HCT116 (cell line): ENCODE measurements at regions not wholly inside any gene's neighbourhood (a gene's known extent, or its start where the extent isn't known, plus 50 kb on each side); places are given as distances from the start of the nearest gene placed in this dataset.

Source experiments
- ATAC-seq: fragments of 200-7000 bp; cut with Tn5 transposase; 2 replicates; pipeline ENCODE4 v1.9.1; 2020; ENCODE audit warnings: mild to moderate bottlenecking, moderate library complexity
- BruUV-seq: library from RNA; stranded (reverse); fragments of 400-500 nt; replicated peaks from 2 replicates; lab custom pipeline; 2021; lab: Mats Ljungman, UMichigan
- CTCF ChIA-PET: fragments of 300-600 bp; sonication (Branson Sonifier 250); formaldehyde crosslinking; loops from one replicate; lab custom pipeline; 2021; ENCODE audit warnings: antibody characterized with exemption; lab: Charles Lee
- POLR2A ChIA-PET: fragments of 300-600, 350-600 bp; sonication (Branson Sonifier 250); formaldehyde crosslinking; loops from one replicate; lab custom pipeline; 2021; ENCODE audit warnings: antibody characterized with exemption; lab: Charles Lee
- RAD21 ChIA-PET, 2 experiments: fragments of 300-600 bp; sonication (Branson Sonifier 250); formaldehyde crosslinking; loops; one replicate each; lab custom pipeline; 2023; ENCODE audit warnings: low total read pairs in 2 of 2; ENCODE audit not compliant: uncharacterized antibody in 2 of 2, unreplicated experiment in 2 of 2, low non-redundant PET in 1 of 2; lab: Charles Lee
- DNase-seq: peaks from one replicate; pipeline ENCODE4 v3.0.0-alpha.2; 2010; ENCODE audit warnings: low read depth, low spot score
- H2AFZ ChIP-seq: fragments of 200-600 bp; shearing (Covaris generic), sonication (generic); 2 replicates; pipeline ENCODE4 v1.6.1; 2017; ENCODE audit warnings: low read depth, mixed run types, mixed read lengths, antibody characterized with exemption, low read length; ENCODE audit not compliant: poor library complexity, severe bottlenecking
- H3K27ac ChIP-seq: 2 replicates; pipeline ENCODE4 v1.5.1; 2012; ENCODE audit warnings: low read depth, low read length
- H3K27me3 ChIP-seq: fragments of 200-600 bp; sonication (generic); 2 replicates; pipeline ENCODE4 v1.6.1; 2016; ENCODE audit warnings: mixed run types, low read length, mixed read lengths; ENCODE audit not compliant: insufficient read depth
- H3K36me3 ChIP-seq, 2 experiments: fragments of 200-500 bp in 1 of 2; fragments of 200-600 bp in 1 of 2; sonication (Bioruptor generic) in 1 of 2; sonication (generic) in 1 of 2; 2 replicates each; pipeline versions ENCODE4 v1.5.1 to v1.6.1; 2014 to 2016; ENCODE audit warnings: low read length in 2 of 2, inconsistent platforms in 1 of 2, mixed read lengths in 1 of 2, mixed run types in 1 of 2; ENCODE audit not compliant: insufficient read depth in 2 of 2, control insufficient read depth in 1 of 2
- H3K4me1 ChIP-seq, 2 experiments: fragments of 200-600 bp in 1 of 2; sonication (generic) in 1 of 2; 2 replicates each; pipeline versions ENCODE4 v1.5.1 to v1.6.1; 2012 to 2017; ENCODE audit warnings: low read length in 2 of 2, inconsistent platforms in 1 of 2, mild to moderate bottlenecking in 1 of 2, mixed read lengths in 1 of 2, mixed run types in 1 of 2, moderate library complexity in 1 of 2; ENCODE audit not compliant: insufficient read depth in 2 of 2, control insufficient read depth in 1 of 2
- H3K4me2 ChIP-seq: fragments of 200-600 bp; sonication (generic); 2 replicates; pipeline ENCODE4 v1.6.1; 2017; ENCODE audit warnings: mixed run types, low read length, mixed read lengths
- H3K4me3 ChIP-seq, 2 experiments: fragments of 200-600 bp in 1 of 2; sonication (generic) in 1 of 2; replicated peaks in 1 of 2; 2 replicates each; pipeline ENCODE4 v1.5.1; 2011 to 2016; ENCODE audit warnings: low read length in 2 of 2, control low read depth in 1 of 2, low read depth in 1 of 2, mild to moderate bottlenecking in 1 of 2, mixed read lengths in 1 of 2, mixed run types in 1 of 2
- H3K79me2 ChIP-seq: fragments of 200-600 bp; sonication (generic); 2 replicates; pipeline ENCODE4 v1.6.1; 2017; ENCODE audit warnings: mild to moderate bottlenecking, mixed run types, low read length, moderate library complexity, mixed read lengths; ENCODE audit not compliant: insufficient read depth
- H3K9ac ChIP-seq: fragments of 200-600 bp; sonication (generic); 2 replicates; pipeline ENCODE4 v1.6.1; 2016; ENCODE audit warnings: low read length, mixed read lengths
- H3K9me2 ChIP-seq: fragments of 200-600 bp; sonication (generic), shearing (Covaris generic); 2 replicates; pipeline ENCODE4 v1.6.1; 2017; ENCODE audit warnings: mixed run types, mild to moderate bottlenecking, moderate library complexity; ENCODE audit not compliant: insufficient read depth
- H3K9me3 ChIP-seq, 2 experiments: fragments of 200-500 bp in 1 of 2; fragments of 200-600 bp in 1 of 2; sonication (Bioruptor generic) in 1 of 2; sonication (generic) in 1 of 2; 2 replicates each; pipeline ENCODE4 v1.6.1; 2014 to 2017; ENCODE audit warnings: low read length in 2 of 2, mixed read lengths in 2 of 2, inconsistent platforms in 1 of 2, low read depth in 1 of 2, mild to moderate bottlenecking in 1 of 2, mixed run types in 1 of 2, moderate library complexity in 1 of 2; ENCODE audit not compliant: control insufficient read depth in 1 of 2, insufficient read depth in 1 of 2
- H4K20me1 ChIP-seq: fragments of 200-600 bp; sonication (generic), shearing (Covaris generic); 2 replicates; pipeline ENCODE4 v1.6.1; 2017; ENCODE audit warnings: mixed run types, mild to moderate bottlenecking, moderate library complexity; ENCODE audit not compliant: insufficient read depth
- CBX3 ChIP-seq: IDR thresholded peaks from 2 replicates; pipeline ENCODE4 v1.6.1; 2012; ENCODE audit warnings: low read depth
- CEBPB ChIP-seq: IDR thresholded peaks from 2 replicates; pipeline ENCODE4 v1.6.1; 2012; ENCODE audit warnings: low read depth
- ELF1 ChIP-seq: IDR thresholded peaks from 2 replicates; pipeline ENCODE4 v1.6.1; 2012; ENCODE audit warnings: low read depth, borderline replicate concordance
- EZH2 ChIP-seq: fragments of 200-600 bp; sonication (generic); IDR thresholded peaks from 2 replicates; pipeline ENCODE4 v1.6.1; 2017; ENCODE audit warnings: antibody characterized with exemption, mixed run types
- EZH2phosphoT487 ChIP-seq: fragments of 200-600 bp; IDR thresholded peaks from 2 replicates; pipeline ENCODE4 v1.6.1; 2018; ENCODE audit warnings: antibody characterized with exemption, borderline replicate concordance
- FOSL1 ChIP-seq: IDR thresholded peaks from 2 replicates; pipeline ENCODE4 v1.6.1; 2012; ENCODE audit warnings: low read depth
- JUND ChIP-seq: IDR thresholded peaks from 2 replicates; pipeline ENCODE4 v1.6.1; 2012
- POLR2A ChIP-seq: IDR thresholded peaks from 2 replicates; pipeline ENCODE4 v1.7.0; 2011; ENCODE audit warnings: borderline replicate concordance; ENCODE audit not compliant: insufficient read depth, insufficient read length; ENCODE audit errors: extremely low read depth
- POLR2AphosphoS5 ChIP-seq: IDR thresholded peaks from 2 replicates; pipeline ENCODE4 v1.6.1; 2011; ENCODE audit warnings: mild to moderate bottlenecking, low read depth, low read length, moderate library complexity
- RAD21 ChIP-seq: IDR thresholded peaks from 2 replicates; pipeline ENCODE4 v1.6.1; 2012; ENCODE audit warnings: low read depth, mild to moderate bottlenecking
- SRF ChIP-seq: IDR thresholded peaks from 2 replicates; pipeline ENCODE4 v1.6.1; 2012; ENCODE audit warnings: low read depth
- TCF7L2 ChIP-seq: IDR thresholded peaks from 2 replicates; pipeline ENCODE4 v1.7.0; 2011; ENCODE audit warnings: borderline replicate concordance, inconsistent platforms; ENCODE audit not compliant: insufficient read depth, insufficient read length; ENCODE audit errors: extremely low read depth
- YY1 ChIP-seq: IDR thresholded peaks from 2 replicates; pipeline ENCODE4 v1.6.1; 2011; ENCODE audit warnings: low read length, low read depth, moderate library complexity, mild to moderate bottlenecking; ENCODE audit not compliant: insufficient replicate concordance; ENCODE audit errors: extremely low read depth
- ZFX ChIP-seq: fragments of 450-650 bp; IDR thresholded peaks from 2 replicates; pipeline ENCODE4 v1.6.1; 2017
- ZNF274 ChIP-seq: fragments of 200-500 bp; sonication (Bioruptor generic); IDR thresholded peaks from 2 replicates; pipeline ENCODE4 v1.6.1; 2014; ENCODE audit warnings: mild to moderate bottlenecking, low read depth, low read length, inconsistent platforms
- intact Hi-C: fragments of 100-400 bp; cut with micrococcal nuclease; formaldehyde crosslinking; loops from 2 replicates; pipeline ENCODE4 v1.10.0; 2022
- TF ChIP-seq, protein P1 (sequence below): IDR thresholded peaks from 2 replicates; pipeline ENCODE4 v1.6.1; 2012
- TF ChIP-seq, protein P2 (sequence below): IDR thresholded peaks from 2 replicates; pipeline ENCODE4 v1.6.1; 2012; ENCODE audit warnings: low read depth
- TF ChIP-seq, protein P3 (sequence below): IDR thresholded peaks from 2 replicates; pipeline ENCODE4 v1.6.1; 2012
- TF ChIP-seq, protein P4 (sequence below), 3 experiments: fragments of 200-600 bp in 1 of 3; sonication (generic) in 1 of 3; IDR thresholded peaks in 2 of 3; conservative IDR thresholded peaks in 1 of 3; 2 replicates each; pipeline ENCODE4 v1.5.1; 2012 to 2017; ENCODE audit warnings: low read depth in 2 of 3, low read length in 2 of 3, antibody characterized with exemption in 1 of 3, borderline replicate concordance in 1 of 3, control low read depth in 1 of 3, mild to moderate bottlenecking in 1 of 3, mixed read lengths in 1 of 3, mixed run types in 1 of 3, moderate library complexity in 1 of 3; ENCODE audit not compliant: insufficient read depth in 1 of 3

DNA sequence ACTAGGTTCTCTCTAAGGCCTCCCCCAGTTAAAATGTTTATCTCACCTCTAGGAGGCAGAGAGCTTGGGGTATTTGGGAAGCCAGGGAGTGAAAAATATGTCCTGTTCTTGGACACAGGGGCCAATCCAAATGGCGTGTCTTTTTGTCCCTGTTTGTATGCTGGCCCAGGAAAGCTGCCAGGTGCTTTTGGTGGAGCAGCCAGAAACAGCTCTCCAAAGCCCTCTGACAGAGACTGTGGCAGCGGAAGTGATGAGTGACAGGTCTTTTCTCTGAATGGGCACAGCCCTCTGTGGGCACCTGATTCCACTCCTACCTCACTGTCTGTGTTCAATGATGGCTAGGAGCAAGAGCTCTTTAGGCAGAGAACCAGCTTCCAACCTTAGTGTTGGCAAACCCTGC, 106.4 kb upstream of the KIRREL3 start:
- ATAC-seq (no peak), DNase-seq (no peak)
- ChIA-PET POLR2A (no interaction called here), RAD21 (no interaction called here), CTCF (no interaction called here)
- Histone ChIP-seq H4K20me1 (no peaks in the 10 kb centered on the region), H3K9me2 (no peaks in the 10 kb centered on the region), H3K4me2 (no peak overlapping the region), H2AFZ (no peak overlapping the region), H3K36me3 (no peaks in the 10 kb centered on the region), H3K79me2 (no peaks in the 10 kb centered on the region), H3K4me3 (no peak overlapping the region), H3K27ac (no peak overlapping the region), H3K27me3 (no peaks in the 10 kb centered on the region), H3K4me1 (no peaks in the 10 kb centered on the region), H3K9ac (no peak overlapping the region), H3K9me3 (peaks cover 0 to 7% of the 10 kb centered on the region in 2 experiments; a peak in 2 of 4 replicates)
- no TSS peak for BruUV-seq
- intact Hi-C loops: no loop called here
- TF ChIP-seq, protein P1, sequence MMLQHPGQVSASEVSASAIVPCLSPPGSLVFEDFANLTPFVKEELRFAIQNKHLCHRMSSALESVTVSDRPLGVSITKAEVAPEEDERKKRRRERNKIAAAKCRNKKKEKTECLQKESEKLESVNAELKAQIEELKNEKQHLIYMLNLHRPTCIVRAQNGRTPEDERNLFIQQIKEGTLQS: no peak
- TF ChIP-seq TCF7L2 (no peak), YY1 (no peak), POLR2AphosphoS5 (no peak), ELF1 (no peak), ZNF274 (no peak), EZH2 (no peak), POLR2A (no peak), SRF (no peak), CBX3 (no peak), FOSL1 (no peak), EZH2phosphoT487 (no peak), JUND (no peak), RAD21 (no peak), ZFX (no peak), CEBPB (no peak)
- TF ChIP-seq, protein P2, sequence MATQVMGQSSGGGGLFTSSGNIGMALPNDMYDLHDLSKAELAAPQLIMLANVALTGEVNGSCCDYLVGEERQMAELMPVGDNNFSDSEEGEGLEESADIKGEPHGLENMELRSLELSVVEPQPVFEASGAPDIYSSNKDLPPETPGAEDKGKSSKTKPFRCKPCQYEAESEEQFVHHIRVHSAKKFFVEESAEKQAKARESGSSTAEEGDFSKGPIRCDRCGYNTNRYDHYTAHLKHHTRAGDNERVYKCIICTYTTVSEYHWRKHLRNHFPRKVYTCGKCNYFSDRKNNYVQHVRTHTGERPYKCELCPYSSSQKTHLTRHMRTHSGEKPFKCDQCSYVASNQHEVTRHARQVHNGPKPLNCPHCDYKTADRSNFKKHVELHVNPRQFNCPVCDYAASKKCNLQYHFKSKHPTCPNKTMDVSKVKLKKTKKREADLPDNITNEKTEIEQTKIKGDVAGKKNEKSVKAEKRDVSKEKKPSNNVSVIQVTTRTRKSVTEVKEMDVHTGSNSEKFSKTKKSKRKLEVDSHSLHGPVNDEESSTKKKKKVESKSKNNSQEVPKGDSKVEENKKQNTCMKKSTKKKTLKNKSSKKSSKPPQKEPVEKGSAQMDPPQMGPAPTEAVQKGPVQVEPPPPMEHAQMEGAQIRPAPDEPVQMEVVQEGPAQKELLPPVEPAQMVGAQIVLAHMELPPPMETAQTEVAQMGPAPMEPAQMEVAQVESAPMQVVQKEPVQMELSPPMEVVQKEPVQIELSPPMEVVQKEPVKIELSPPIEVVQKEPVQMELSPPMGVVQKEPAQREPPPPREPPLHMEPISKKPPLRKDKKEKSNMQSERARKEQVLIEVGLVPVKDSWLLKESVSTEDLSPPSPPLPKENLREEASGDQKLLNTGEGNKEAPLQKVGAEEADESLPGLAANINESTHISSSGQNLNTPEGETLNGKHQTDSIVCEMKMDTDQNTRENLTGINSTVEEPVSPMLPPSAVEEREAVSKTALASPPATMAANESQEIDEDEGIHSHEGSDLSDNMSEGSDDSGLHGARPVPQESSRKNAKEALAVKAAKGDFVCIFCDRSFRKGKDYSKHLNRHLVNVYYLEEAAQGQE: no peak
- TF ChIP-seq, protein P3, sequence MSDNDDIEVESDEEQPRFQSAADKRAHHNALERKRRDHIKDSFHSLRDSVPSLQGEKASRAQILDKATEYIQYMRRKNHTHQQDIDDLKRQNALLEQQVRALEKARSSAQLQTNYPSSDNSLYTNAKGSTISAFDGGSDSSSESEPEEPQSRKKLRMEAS: no peak
- TF ChIP-seq, protein P4, sequence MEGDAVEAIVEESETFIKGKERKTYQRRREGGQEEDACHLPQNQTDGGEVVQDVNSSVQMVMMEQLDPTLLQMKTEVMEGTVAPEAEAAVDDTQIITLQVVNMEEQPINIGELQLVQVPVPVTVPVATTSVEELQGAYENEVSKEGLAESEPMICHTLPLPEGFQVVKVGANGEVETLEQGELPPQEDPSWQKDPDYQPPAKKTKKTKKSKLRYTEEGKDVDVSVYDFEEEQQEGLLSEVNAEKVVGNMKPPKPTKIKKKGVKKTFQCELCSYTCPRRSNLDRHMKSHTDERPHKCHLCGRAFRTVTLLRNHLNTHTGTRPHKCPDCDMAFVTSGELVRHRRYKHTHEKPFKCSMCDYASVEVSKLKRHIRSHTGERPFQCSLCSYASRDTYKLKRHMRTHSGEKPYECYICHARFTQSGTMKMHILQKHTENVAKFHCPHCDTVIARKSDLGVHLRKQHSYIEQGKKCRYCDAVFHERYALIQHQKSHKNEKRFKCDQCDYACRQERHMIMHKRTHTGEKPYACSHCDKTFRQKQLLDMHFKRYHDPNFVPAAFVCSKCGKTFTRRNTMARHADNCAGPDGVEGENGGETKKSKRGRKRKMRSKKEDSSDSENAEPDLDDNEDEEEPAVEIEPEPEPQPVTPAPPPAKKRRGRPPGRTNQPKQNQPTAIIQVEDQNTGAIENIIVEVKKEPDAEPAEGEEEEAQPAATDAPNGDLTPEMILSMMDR (IDR thresholded peaks at IDR 0.05 in 2 of 3, conservative IDR thresholded peaks at IDR 0.05 in 1 of 3; ENCODE audit: borderline replicate concordance in 1 of 3, insufficient read depth in 1 of 3, low read depth in 2 of 3, low read length in 2 of 3): no peak
